ENCODE measurements at regions not wholly inside any gene's neighbourhood (a gene's known extent, or its start where the extent isn't known, plus 50 kb on each side); places are given as distances from the start of the nearest gene placed in this dataset.
A peak's percentile ranks its signal among the peaks of the same experiment; 100 is the strongest.

DNA sequence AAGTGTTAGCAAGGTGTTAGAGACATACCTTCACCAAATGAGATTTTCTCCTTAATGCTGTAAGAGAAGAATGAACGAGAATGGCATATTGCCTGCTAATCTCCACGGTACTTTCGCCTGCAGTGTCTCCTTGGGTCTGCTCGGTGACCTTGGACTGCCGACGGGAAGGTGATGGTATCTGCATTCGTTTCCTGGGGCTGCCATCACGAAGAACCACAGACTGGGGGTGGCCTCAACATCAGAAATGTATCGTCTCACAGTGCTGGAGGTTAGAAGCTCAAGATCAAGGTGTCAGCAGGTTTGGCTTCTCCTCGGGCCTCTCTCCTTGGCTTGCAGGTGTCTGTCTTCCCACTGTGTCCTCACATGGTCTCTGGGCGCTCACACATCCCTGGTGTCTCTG lies 86.3 kb upstream of the TNRC6C start:
- H3K36me3 ChIP-seq (ENCODE audit: control insufficient read depth, insufficient read depth, low read length, severe bottlenecking), result no peaks in the 10 kb centered on the region
- no peak overlapping the region for H3K9ac ChIP-seq (ENCODE audit: low read length)
- peaks cover 52% of the 10 kb centered on the region for H3K27me3 ChIP-seq (replicated peaks; ENCODE audit: control insufficient read depth, insufficient read depth, low read length)
- H3K4me3 ChIP-seq (ENCODE audit: low read length), result no peak overlapping the region
- no peak for DNase-seq (ENCODE audit: low read depth)
- peaks cover 10% of the 10 kb centered on the region for H3K4me1 ChIP-seq (ENCODE audit: control insufficient read depth, insufficient read depth, low read length)
- H3K9me3 ChIP-seq (ENCODE audit: control insufficient read depth, low read length), result peaks cover 16% of the 10 kb centered on the region

DNA sequence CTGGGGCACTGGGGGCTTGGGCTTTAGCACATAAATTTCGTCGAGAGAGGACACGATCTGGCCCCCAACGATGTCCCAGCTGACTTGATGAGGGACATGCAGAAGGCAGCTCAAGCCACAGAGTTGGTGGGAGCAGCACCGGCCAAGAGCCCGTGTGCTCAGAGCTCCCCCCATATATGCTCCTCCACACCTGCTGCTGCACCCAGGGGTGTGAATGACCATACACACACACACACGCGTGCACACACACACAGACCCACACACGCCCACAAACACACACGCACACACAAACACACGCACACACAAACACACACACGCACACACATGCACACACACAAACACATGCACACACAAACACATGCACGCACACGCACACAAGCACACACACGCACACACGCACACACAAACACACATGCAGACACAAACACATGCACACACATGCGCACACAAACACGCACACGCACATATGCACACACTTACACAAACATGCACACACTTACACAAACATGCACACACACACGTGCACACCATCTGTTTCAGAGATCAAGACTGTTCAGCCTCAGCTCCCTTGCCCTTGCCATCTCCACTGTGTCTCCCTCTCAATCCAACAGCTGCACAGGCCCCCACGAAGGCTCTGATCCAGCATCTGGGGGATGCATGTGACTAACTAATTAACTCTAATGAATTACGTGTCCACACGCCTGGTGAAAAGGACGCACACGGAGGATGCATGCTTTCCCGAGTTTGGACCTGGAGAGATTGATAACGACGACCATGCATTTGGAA lies 85.6 kb upstream of the TNRC6C start:
- H3K36me3 ChIP-seq (ENCODE audit: control insufficient read depth, insufficient read depth, low read length, severe bottlenecking), result no peaks in the 10 kb centered on the region
- peaks cover 19% of the 10 kb centered on the region for H3K9me3 ChIP-seq (ENCODE audit: control insufficient read depth, low read length)
- peaks cover 55% of the 10 kb centered on the region for H3K27me3 ChIP-seq (replicated peaks; ENCODE audit: control insufficient read depth, insufficient read depth, low read length)
- H3K9ac ChIP-seq (ENCODE audit: low read length), result no peak overlapping the region
- H3K4me3 ChIP-seq (ENCODE audit: low read length), result no peak overlapping the region
- no peak for DNase-seq (ENCODE audit: low read depth)
- H3K4me1 ChIP-seq (ENCODE audit: control insufficient read depth, insufficient read depth, low read length), result peaks cover 10% of the 10 kb centered on the region

DNA sequence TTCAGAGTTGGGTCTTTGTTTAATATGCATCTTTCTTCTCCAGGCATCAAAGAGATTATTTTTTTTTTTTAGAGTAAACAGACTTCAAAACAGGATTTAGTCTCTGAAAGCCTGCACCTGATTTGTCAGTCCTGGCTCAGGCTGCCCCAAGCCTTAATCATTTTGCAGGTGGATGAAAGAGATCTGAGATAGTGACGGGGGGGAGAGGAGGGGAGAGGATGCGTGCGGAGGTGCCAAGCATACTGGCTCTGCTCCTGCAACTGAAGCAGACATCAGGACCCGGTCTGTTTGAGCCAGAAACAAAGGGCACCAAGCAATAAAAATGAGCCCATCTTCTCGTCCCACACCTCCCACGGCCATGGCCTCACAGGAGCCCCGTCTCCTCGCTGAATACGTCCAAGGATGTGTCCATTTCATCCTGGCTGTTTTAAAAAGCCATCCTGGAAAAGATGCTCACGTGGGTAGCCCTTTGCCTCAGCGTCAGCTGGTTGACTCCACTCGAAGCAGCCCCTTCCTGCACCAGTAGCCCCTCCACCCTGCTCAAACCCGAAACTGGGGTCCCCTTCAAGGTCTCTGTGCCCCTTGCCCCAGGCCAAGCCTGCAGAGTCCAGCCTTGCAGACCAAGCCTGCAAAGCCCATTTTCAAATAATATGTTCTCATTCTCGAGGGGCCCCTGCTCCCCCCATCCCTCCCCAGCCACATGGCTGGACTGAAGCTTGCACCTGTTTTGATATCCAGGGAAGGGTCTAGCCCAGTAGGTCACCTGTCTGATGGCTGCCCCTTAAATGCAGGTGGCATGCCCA lies 84.8 kb upstream of the TNRC6C start:
- Histone ChIP-seq H3K36me3 (ENCODE audit: control insufficient read depth, insufficient read depth, low read length, severe bottlenecking) (no peaks in the 10 kb centered on the region), H3K4me1 (ENCODE audit: control insufficient read depth, insufficient read depth, low read length) (peaks cover 10% of the 10 kb centered on the region), H3K27me3 (replicated peaks; ENCODE audit: control insufficient read depth, insufficient read depth, low read length) (peaks cover 50% of the 10 kb centered on the region), H3K4me3 (ENCODE audit: low read length) (no peak overlapping the region), H3K9ac (ENCODE audit: low read length) (no peak overlapping the region), H3K9me3 (ENCODE audit: control insufficient read depth, low read length) (peaks cover 19% of the 10 kb centered on the region)
- no peak for DNase-seq (ENCODE audit: low read depth)

DNA sequence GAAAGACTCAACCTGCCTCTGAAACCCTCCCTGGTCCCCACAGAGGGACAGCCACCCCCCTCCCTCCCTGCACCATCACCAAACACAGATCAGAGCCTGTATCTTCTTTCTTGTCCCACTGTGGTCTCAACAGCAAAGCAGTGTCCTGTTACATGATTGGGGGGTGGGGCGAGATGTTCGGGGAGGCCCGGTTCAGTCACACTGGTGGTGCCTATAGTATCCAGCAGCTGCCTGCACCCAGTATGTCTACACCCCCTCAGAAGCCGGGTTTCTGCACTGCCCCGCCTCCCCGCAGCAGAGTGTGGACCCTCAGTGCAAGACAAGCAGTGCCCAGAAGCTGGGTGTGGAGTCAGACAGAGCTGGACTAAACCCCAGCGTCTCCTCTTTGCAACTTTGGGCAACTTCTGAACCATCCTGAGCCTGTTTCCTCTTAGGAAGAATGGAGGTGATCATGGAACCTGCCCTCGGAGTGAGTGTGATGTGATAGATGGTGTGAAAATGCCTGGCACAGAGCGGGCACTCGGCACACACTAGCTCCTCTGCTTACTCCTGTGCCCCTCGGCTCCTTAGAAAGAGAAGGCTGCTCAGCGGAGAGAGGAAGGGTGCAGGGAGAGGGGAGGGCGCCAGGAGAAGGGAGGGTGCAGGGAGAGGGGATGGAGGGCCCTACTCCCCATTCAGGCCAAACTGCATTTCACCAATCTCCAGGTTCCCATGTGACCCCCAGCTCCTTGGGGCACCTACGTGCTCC lies 84.0 kb upstream of the TNRC6C start:
- no peaks in the 10 kb centered on the region for H3K36me3 ChIP-seq (ENCODE audit: control insufficient read depth, insufficient read depth, low read length, severe bottlenecking)
- H3K4me3 ChIP-seq (ENCODE audit: low read length), result no peak overlapping the region
- peaks cover 10% of the 10 kb centered on the region for H3K4me1 ChIP-seq (ENCODE audit: control insufficient read depth, insufficient read depth, low read length)
- H3K9me3 ChIP-seq (ENCODE audit: control insufficient read depth, low read length), result peaks cover 19% of the 10 kb centered on the region
- H3K9ac ChIP-seq (ENCODE audit: low read length), result no peak overlapping the region
- H3K27me3 ChIP-seq (replicated peaks; ENCODE audit: control insufficient read depth, insufficient read depth, low read length), result peaks cover 43% of the 10 kb centered on the region
- DNase-seq (ENCODE audit: low read depth), result no peak

DNA sequence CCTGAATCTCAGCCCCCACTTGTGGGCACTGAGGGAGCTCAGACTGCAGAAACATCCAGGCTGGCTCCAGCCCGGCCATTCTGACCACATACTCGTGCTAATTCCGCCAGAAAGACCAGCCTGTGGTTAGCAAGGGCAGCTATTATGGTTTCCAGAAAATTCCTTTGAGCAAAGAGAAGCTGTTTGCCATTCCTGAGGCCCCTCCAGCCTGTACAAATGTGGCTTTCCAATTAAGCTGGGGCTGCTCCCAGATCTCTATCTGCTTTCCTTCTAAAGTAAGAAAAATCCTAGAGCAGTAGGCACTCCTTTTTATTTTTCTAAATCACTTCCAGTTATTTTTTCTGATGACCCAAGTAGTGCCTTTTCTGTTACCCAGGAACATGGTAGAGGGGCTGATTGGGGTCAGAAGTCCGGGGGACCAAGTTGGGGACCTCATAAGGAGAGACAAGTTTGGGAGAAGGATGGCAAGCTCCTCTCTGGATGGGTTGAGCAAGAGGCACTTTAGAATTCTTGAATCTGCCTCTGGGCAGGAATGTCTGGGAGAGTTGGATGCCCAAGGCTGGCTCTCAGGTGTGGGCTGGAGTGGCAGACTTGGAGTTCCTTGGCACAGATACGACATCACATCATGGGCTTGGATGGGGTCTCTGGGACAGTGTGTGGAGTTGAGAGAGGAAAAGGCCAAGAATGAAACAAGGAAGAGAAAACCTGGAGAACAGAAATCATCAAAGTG lies 83.3 kb upstream of the TNRC6C start:
- Histone ChIP-seq H3K9ac (ENCODE audit: low read length) (no peak overlapping the region), H3K9me3 (ENCODE audit: control insufficient read depth, low read length) (peaks cover 19% of the 10 kb centered on the region), H3K4me1 (ENCODE audit: control insufficient read depth, insufficient read depth, low read length) (peaks cover 10% of the 10 kb centered on the region), H3K36me3 (ENCODE audit: control insufficient read depth, insufficient read depth, low read length, severe bottlenecking) (no peaks in the 10 kb centered on the region), H3K27me3 (replicated peaks; ENCODE audit: control insufficient read depth, insufficient read depth, low read length) (peaks cover 43% of the 10 kb centered on the region), H3K4me3 (ENCODE audit: low read length) (no peak overlapping the region)
- DNase-seq (ENCODE audit: low read depth), result peak; percentile 92

DNA sequence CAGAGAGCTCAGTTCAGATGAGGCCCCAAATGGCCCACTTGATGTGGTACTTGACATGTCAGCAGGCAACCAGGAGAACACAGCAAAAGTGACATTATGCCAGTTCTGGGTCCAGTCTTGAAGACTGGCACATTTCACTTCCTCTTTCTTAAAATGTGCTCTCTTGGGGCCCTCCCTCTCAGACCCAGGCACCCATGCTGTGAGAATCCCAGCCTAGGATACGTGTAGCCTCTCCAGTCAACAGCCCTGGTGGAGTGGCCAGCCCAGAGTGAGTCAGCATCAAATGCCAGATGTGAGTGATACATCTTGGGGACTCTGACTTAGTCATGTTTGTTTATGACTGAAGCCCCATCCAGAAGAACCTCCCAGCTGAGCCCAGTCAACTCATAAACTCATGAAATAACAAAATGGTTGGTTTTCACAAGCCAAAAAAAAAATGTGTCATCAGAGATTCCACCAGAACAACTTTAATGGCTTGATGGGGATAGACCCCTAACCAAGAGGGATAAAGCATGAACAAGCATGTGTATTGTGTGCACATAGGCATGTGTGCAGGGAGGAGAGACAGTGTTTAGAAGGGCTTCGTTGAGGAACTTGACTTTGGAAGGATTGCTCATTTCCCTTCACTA lies 82.5 kb upstream of the TNRC6C start:
- peaks cover 19% of the 10 kb centered on the region for H3K9me3 ChIP-seq (ENCODE audit: control insufficient read depth, low read length)
- DNase-seq (ENCODE audit: low read depth), result no peak
- H3K36me3 ChIP-seq (ENCODE audit: control insufficient read depth, insufficient read depth, low read length, severe bottlenecking), result no peaks in the 10 kb centered on the region
- H3K4me3 ChIP-seq (ENCODE audit: low read length), result peak overlapping the region; percentile 20
- H3K9ac ChIP-seq (ENCODE audit: low read length), result no peak overlapping the region
- peaks cover 13% of the 10 kb centered on the region for H3K4me1 ChIP-seq (ENCODE audit: control insufficient read depth, insufficient read depth, low read length)
- peaks cover 48% of the 10 kb centered on the region for H3K27me3 ChIP-seq (replicated peaks; ENCODE audit: control insufficient read depth, insufficient read depth, low read length)

DNA sequence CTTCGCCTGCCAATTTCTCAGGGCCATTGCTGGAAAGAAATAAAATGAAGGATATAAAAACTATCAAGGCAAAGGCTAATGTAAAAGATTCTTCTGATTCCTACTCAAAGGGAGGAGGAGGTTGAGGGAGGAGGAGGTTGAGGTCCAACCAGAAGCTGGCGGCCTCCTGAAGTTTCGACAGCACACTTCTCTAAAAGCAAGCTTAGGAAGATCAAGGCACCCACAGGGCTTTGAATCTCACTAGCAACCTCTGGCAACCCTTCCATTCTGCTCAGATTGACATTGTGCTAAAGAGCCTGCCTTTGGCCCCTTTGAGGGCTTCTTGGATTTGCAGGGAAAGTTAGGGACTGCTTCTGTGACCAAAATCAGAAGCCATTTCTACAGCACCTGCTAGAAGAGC lies 81.5 kb upstream of the TNRC6C start:
- Histone ChIP-seq H3K9me3 (ENCODE audit: control insufficient read depth, low read length) (peaks cover 19% of the 10 kb centered on the region), H3K9ac (ENCODE audit: low read length) (no peak overlapping the region), H3K36me3 (ENCODE audit: control insufficient read depth, insufficient read depth, low read length, severe bottlenecking) (no peaks in the 10 kb centered on the region), H3K4me1 (ENCODE audit: control insufficient read depth, insufficient read depth, low read length) (peaks cover 23% of the 10 kb centered on the region), H3K4me3 (ENCODE audit: low read length) (no peak overlapping the region), H3K27me3 (replicated peaks; ENCODE audit: control insufficient read depth, insufficient read depth, low read length) (peaks cover 47% of the 10 kb centered on the region)
- DNase-seq (ENCODE audit: low read depth), result no peak

DNA sequence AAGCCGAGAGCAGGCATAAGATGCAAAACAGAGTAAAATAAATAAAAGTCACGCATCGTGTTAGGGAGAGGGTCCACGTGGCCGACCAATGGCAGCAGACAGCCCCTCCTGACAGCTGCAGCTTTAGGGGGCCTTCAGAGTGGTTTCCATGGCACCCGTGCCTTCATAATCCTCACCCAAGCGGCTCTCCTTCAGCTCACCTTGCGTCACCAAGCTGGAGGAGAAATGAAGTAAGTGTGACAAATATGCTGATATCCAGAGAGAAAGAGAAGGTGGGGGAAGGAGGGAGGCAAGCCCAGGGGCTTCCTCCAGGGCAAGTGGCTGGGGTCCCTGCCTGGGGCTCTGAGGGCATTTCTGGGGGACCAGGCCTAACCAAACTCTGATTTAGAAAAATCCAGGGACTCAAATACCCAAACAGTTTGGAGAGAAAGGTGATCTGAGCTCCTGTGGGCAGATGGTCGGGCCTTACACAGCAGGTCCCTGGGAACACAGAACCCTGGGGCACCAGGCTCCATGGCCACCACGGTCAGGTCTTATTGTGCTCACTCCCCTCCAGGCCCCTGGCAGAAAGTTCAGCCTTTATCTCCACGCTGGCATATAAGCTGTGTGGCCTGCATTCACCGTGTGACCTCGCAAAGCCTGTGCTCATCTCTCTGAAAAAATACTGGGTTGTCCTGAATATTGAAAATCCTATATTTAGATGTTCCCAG lies 80.7 kb upstream of the TNRC6C start:
- Histone ChIP-seq H3K9ac (ENCODE audit: low read length) (no peak overlapping the region), H3K4me1 (ENCODE audit: control insufficient read depth, insufficient read depth, low read length) (peaks cover 31% of the 10 kb centered on the region), H3K36me3 (ENCODE audit: control insufficient read depth, insufficient read depth, low read length, severe bottlenecking) (no peaks in the 10 kb centered on the region), H3K4me3 (ENCODE audit: low read length) (no peak overlapping the region), H3K27me3 (replicated peaks; ENCODE audit: control insufficient read depth, insufficient read depth, low read length) (peaks cover 40% of the 10 kb centered on the region), H3K9me3 (ENCODE audit: control insufficient read depth, low read length) (peaks cover 19% of the 10 kb centered on the region)
- DNase-seq (ENCODE audit: low read depth), result no peak

DNA sequence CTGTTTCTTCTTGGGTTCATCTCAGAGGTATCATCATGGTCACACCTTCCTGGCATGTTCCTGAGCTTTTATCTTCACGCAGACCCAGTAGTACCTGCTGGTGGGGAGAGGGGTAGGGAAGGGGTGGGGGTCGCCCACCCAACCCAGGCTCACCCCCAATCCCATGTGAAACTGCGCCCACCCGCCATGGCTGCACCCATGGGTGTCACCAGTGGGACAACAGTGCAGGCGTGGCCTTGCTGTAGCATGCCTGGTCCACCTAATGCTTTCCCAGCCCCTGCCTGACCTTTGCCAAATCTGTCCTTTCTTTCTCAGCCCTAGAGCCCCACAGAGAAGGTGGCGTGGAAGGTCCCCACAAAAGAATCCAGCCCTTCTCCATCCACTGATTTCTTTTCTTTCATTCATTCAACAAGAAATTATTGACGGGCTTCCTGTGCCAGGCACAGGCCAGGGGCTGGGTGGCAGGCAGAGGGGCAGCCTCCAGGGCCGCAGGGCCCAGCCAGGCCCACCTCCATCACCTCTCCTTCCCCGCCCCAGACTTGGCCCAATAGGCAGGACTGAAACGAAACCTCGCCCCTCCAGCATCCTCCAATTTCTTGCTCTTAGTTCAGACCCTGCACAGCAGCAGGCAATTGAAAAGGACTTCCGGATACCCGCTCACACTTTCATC lies 79.1 kb upstream of the TNRC6C start:
- no peak overlapping the region for H3K4me3 ChIP-seq (ENCODE audit: low read length)
- peaks cover 25% of the 10 kb centered on the region for H3K27me3 ChIP-seq (replicated peaks; ENCODE audit: control insufficient read depth, insufficient read depth, low read length)
- H3K9ac ChIP-seq (ENCODE audit: low read length), result no peak overlapping the region
- no peak for DNase-seq (ENCODE audit: low read depth)
- peaks cover 19% of the 10 kb centered on the region for H3K9me3 ChIP-seq (ENCODE audit: control insufficient read depth, low read length)
- H3K36me3 ChIP-seq (ENCODE audit: control insufficient read depth, insufficient read depth, low read length, severe bottlenecking), result no peaks in the 10 kb centered on the region
- peaks cover 32% of the 10 kb centered on the region for H3K4me1 ChIP-seq (ENCODE audit: control insufficient read depth, insufficient read depth, low read length)

DNA sequence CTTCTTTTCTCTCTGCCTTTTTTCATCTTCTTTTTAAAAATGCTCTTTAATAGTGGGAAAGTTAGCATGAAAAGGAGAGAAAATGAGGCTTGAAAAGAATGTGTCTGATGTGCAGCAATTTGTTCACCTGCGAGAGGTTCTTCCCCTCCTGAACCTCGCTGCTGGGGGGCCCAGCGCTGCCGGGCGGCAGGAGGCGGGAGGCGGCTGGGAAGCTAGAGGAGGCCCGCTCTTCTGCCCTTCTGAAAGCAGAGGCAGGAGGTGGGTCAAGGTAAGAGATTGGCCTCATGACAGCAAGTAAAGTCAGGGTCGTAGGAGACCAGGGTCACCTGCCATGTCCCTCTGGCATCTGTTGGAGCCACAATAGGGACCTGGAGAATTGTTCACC lies 78.6 kb upstream of the TNRC6C start:
- Histone ChIP-seq H3K4me1 (ENCODE audit: control insufficient read depth, insufficient read depth, low read length) (peaks cover 28% of the 10 kb centered on the region), H3K4me3 (ENCODE audit: low read length) (no peak overlapping the region), H3K36me3 (ENCODE audit: control insufficient read depth, insufficient read depth, low read length, severe bottlenecking) (no peaks in the 10 kb centered on the region), H3K9ac (ENCODE audit: low read length) (no peak overlapping the region), H3K9me3 (ENCODE audit: control insufficient read depth, low read length) (peaks cover 19% of the 10 kb centered on the region), H3K27me3 (replicated peaks; ENCODE audit: control insufficient read depth, insufficient read depth, low read length) (peaks cover 22% of the 10 kb centered on the region)
- DNase-seq (ENCODE audit: low read depth), result no peak

All from adipocyte (in vitro differentiated cells).